Gastrocnemius medialis (tissue), 4 donors: ENCODE measurements at regions not wholly inside any gene's neighbourhood (a gene's known extent, or its start where the extent isn't known, plus 50 kb on each side); places are given as distances from the start of the nearest gene placed in this dataset.

Experiments
- CTCF ChIP-seq, 5 experiments: fragments of 450-650 bp in 3 of 5; fragments of 200-600 bp in 2 of 5; sonication (generic) in 2 of 5; IDR thresholded peaks in 4 of 5; conservative IDR thresholded peaks in 1 of 5; 1 replicate in 4 of 5; 2 replicates in 1 of 5; pipeline ENCODE4 v1.5.1; 2016 to 2019; ENCODE audit warnings: antibody characterized with exemption in 5 of 5, mild to moderate bottlenecking in 3 of 5, moderate library complexity in 3 of 5
- POLR2A ChIP-seq, 2 donors: fragments of 450-650 bp; IDR thresholded peaks; one replicate each; pipeline ENCODE4 v1.6.1; 2017; ENCODE audit warnings: antibody characterized with exemption in 2 of 2, mild to moderate bottlenecking in 2 of 2, moderate library complexity in 2 of 2

GRCh38 chr5:118451697-118452247, 536.6 kb downstream of the DTWD2 start:
- TF ChIP-seq CTCF (IDR thresholded peaks at IDR 0.05 in 4 of 5, conservative IDR thresholded peaks at IDR 0.05 in 1 of 5) (no peak), POLR2A (IDR thresholded peaks at IDR 0.05) (no peak)
